ENCODE measurements at regions not wholly inside any gene's neighbourhood (a gene's known extent, or its start where the extent isn't known, plus 50 kb on each side); places are given as distances from the start of the nearest gene placed in this dataset.

DNA sequence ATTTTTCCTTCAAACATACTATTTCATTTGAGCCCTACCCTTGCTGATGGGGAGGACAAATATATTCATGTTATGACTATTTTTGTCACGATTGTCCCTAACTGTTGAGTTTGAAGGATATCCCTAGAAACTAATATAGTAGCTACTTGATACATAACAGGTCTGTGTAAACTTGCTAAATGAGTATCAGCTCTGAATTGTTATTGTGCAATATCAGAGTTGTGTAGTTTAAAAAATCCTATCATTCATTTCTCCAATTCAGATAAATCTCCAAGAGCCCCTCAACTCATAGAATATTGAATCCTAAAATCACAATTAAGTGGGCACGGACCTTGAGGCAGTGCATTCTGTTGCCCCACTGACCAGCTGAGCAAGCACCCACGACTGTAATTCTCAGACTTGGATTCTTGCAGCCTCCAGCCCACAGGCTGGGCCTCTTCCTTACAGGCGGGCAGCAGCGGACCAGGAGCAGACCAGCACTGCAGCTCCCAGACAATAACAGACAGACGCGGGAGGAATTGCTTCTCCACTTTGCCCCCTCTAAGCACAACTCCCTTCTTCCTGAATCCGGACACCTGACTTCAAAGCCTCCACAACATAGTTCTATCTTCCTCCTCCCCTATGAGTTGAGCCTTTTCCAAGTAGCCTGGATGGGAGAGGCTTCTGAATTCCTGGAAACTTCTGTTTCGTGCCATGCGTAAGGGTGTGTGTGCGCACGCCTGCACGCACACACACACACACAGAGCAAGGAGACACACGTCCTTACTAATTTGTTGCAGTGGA lies 337.6 kb upstream of the ARGLU1 start:
- no peak for DNase-seq

DNA sequence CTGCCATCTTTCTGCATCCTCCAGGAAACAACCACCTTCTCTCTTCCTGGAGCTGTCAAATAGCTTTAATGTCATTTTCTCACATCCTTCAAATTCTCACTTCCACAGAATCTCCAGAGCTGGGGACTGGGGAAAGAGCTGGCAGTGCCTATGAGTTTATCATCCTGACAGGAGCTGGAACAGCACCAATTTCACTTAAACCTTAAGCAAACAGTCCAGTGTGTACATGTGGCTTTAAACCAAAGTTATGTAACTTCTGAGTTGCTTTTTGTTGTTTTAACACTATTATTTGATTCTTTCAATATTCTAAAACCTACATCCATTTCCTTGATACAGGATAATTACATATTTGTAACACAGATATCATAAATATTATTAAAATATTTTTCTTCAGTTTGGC lies 331.5 kb upstream of the ARGLU1 start:
- DNase-seq, result no peak

DNA sequence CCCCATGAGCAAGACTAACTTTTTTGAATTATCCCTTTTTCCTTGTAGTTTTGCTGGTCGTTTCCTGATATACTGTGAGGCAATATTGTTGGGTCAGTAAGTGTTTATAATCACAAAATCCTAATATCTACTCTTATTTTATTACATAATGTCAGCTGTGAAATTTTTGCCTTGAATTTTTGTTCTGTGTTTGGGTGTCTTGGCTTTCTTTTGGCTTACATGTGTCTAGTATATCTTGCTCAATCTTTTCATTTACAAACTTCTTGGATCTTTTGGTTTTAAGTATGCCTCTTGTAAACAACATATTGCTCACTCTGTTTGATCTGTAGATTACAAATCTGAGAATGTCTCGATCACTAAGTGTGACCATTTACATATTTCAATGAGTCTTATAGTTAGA lies 330.3 kb upstream of the ARGLU1 start:
- no peak for DNase-seq

DNA sequence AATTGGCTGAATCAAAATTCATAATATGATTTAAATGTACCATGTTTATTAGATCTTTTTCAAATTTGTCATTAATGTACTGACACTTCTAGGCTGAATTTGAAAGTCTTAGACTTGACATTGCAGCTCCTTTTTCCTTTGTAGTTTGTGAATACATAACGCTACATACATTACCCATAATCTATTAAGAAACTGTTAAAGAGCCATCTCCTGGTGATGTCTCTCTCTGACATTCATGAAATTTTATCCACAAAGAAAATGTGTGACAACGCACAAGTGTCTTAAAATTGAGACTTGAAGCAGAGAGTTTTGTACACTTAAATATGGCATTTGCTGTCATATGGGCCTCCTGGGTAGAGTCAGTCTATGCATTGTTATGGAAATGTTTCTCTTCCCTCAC lies 320.2 kb upstream of the ARGLU1 start:
- no peak for DNase-seq

DNA sequence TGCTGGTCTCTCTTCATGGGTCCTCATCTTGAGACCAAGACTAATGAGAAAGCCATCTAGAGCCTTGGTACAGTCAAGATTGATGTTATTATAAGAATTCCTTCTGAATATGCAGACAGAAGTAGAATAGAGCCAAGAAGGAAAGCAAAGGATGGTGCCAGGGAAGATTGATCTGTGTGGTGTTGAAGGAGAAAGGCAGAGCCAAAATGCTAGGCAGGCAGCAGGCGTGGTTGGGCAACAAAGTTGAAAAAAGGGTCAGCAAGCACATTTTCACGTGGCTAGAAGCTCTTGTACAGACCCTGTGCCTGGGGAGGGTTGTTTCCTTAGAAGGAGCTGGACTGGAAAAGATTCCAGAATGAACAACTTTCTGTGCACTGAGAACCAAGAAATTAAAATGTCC lies 319.7 kb upstream of the ARGLU1 start:
- no peak for DNase-seq

DNA sequence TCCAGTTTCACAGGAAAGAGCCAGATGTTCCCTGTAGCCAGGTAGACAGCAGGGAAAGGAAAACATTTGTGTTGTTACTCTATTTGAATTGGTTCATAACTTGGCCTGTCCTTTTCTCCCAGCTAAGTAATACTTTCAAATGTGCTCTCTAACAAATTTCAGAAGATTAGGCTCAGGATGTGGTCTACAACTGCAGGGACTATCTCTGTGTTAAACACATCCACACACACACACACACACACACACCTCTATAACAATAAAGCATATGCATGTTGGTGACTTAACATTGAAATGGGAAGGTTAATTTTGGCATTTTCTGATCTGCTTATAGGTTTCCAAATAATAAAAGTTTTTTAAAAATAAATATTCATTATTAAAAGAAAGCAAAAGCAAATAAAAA lies 316.0 kb upstream of the ARGLU1 start:
- no peak for DNase-seq

DNA sequence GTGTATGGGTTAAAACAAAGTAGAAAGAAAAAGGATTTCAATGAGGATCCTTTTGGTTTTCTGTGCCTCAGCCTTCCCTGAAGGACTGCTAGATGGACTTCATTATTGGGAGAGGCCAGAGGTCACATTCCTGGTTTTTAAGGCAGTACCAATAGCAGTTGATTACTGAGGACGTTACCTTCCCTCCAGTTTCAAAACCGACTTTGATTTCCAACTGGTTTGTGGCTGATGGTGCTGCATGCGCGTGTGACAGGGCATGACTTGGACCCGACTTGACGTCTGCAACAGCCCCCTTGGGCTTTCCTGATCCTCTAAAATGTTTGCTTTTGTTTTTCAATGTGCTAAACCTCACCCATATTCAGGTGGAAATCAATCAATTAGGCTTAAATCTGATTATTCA lies 314.3 kb upstream of the ARGLU1 start:
- DNase-seq, result no peak

DNA sequence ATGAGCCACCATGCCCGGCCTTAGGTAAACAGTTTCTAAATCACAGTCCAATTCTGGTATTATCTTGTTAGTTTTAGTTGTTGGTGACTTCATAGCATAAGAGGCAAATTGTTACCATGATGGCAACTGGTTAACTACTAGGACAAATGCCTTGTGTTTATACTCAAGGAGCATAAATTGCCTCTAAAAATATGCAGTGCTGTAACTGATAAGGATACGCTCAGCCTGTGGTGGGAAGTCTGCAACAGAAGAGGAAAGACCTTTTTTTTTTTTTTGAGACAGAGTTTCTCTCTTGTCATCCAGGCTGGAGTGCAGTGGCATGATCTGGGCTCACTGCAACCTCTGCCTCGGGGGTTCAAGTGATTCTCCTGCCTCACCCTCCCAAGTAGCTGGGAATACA lies 311.9 kb upstream of the ARGLU1 start:
- no peak for DNase-seq

DNA sequence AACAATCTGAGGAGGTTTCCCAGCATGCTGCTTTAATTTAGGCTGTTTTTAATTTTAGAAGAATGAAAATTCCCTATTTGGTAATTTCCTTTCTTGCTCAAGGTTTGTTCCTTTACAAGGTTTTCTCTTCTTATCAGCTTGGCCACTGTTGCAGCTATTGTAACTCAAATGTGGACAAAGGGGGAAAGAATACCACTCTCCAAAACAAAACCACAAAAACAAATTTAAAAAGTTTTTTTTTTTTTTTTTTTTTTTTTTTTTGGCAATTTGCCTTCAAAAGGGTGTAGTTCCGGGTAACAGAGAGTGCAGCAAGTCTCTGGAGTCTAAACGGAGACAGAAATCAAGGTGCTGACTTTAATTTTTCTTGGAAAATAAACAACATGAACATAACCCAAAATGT lies 306.4 kb upstream of the ARGLU1 start:
- DNase-seq, result no peak

DNA sequence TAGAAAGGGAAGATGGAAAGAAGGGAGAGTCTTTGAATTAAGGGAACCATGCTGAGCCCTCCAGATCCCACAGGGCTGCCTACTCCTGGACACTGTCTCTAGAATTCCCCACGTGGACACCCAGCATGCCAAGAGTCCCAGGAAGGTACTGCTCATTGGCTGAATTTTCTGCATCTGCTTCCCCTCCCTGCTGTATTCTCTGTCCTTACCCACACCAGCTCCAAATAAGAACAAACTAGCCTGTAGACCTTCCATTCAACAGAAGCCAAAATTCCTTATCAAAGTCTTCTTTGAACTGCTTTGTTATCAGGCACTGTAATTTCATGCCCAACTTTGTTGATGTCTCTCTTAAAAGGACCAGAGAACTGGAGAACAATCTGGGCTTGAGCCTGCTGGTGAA lies 305.9 kb upstream of the ARGLU1 start:
- DNase-seq, result no peak

DNA sequence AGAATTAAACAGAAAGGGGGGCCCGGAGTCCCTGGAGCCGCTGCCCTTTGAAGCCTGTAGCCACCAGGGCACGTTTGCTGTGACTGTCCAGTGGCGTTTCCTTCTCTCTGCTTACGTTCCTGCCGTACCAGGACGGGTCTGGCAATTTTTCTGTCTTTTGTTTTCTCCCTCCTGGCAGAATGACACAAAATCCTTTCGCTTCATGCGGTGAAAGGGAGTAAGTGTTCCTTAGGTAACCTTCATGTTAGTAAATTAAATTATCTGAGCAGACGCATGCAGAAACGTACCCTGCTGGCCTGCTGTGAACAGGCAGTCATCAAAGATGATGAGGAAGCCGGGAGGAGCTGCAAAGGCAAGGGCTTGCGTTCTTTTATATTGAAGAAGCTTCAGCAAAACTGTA lies 299.3 kb upstream of the ARGLU1 start:
- no peak for DNase-seq

DNA sequence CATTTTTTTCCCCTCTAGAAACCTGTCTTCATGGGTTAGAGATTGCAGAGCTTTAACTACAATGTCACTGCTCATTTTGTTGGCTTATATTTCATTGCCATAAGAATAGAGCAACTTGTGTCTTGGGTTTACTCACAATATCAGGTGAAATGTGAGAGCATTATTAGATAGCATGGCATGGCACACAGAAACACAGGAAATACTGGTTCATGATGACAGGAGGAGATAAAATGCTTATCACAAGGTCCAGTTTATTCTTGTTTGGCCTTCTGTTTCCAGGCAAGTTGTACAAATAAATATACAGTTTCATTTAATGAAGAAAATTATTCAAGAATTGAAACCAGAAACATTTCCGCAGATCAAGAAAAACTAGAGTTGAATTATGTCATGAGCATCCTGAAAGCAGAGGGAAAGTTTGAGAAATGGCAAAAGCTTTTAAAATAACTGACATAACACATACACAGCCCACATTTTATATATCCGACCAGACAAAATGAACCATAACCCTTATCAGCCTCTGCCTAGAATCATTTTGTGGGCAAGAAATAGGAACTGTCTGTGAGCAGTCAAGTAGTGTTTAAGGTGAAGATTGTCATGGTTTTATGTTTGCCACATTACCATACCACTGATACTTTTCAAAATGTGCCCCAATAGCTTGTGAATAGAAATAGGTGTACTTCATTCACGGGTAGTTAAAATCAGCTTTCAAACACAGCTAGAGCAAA lies 297.9 kb upstream of the ARGLU1 start:
- DNase-seq, result no peak

DNA sequence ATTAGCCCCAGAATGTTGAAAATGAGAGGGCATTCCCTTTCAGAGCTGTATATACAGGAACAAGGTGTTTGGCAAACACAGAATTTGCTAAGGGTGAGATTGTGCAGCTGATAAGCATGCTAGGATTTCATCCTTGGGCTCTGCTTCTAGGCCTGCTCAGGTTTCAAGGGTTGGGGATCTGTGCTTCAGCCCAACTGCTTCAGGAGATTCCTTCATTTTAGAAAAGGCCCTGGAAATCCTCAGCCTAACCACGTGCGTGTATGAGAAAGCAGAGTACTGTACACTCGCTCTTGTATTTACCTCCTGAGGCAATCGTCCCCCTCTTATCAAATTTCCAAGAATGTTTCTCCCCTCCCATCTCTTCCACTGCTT lies 291.6 kb upstream of the ARGLU1 start:
- DNase-seq, result no peak

DNA sequence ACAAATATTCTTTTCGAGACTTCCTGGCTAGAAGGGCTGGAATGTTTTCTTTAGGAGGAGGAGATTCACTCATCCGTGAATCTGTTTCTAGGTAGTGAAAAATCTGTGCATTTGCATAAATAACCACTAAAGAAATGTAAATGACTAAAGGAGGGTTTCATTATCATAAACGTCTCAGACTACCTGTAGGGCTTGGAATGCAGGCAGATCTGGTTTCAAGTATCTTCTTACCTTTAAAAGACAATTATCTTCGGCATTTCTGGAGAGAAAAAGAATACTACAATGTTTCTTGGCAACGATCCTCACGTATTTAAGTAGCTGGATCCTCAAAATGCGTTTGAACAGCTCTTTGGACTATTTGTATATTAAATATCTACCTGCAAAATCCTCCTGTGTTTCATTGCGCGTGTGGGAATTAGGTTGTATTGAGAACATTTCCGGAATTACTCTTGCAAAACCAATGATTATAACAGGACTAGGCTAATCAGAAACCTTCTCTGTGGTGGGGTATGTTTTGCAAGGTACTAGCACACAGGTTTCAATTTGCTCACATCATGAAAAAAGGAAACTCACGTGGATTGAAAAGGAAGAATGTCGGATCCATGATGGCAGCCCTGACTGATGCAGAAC lies 291.1 kb upstream of the ARGLU1 start:
- DNase-seq, result no peak

DNA sequence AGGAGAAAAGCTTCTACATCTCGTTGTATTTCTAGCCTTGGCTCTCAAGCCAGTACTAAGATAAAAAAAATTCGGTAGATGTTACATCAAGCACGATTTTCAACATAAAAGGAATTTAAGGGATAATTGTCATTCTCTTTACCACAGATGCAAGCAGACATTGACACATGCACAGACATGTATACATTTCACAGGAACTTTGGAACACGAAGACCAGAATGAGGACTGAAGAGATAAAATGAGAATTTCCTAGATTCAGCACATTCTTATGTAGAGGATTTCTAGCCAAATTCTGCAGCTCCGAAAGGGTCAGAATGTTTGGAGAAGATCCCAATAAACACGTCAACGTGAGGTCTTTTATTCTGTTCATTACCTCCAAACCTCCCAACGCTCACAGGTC lies 284.5 kb upstream of the ARGLU1 start:
- no peak for DNase-seq

DNA sequence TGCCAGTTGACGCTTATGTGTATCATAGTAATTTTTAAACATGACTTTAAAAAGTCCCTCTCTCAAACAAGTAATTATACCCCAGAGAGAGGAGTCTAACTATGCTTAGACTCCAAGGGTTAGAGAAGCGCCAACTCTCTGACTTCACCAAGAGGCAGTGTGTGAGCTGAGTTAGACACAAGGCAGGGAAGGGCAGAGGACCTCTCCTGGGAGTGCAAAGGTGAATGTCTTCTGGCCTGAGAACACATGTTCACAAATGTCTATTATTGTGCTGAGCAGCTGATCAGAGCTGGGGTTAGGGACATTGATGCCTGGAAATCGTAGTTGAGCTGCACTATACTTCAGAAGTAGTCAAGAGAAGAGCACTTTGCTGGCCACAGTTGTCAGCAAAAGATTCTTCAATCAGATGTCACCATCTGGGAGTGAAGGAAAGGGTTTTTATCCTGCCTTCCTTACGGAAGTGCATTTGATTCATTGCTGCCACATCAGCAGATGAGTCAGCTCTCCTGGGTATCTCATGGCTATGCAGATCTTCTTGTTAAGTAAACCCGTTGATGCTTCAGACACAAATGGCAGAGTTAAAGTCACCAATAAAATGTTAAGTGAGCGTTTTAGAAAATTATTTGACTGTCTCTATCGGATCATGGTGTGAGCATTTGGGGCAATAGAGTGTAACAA lies 283.2 kb upstream of the ARGLU1 start:
- DNase-seq, result no peak

DNA sequence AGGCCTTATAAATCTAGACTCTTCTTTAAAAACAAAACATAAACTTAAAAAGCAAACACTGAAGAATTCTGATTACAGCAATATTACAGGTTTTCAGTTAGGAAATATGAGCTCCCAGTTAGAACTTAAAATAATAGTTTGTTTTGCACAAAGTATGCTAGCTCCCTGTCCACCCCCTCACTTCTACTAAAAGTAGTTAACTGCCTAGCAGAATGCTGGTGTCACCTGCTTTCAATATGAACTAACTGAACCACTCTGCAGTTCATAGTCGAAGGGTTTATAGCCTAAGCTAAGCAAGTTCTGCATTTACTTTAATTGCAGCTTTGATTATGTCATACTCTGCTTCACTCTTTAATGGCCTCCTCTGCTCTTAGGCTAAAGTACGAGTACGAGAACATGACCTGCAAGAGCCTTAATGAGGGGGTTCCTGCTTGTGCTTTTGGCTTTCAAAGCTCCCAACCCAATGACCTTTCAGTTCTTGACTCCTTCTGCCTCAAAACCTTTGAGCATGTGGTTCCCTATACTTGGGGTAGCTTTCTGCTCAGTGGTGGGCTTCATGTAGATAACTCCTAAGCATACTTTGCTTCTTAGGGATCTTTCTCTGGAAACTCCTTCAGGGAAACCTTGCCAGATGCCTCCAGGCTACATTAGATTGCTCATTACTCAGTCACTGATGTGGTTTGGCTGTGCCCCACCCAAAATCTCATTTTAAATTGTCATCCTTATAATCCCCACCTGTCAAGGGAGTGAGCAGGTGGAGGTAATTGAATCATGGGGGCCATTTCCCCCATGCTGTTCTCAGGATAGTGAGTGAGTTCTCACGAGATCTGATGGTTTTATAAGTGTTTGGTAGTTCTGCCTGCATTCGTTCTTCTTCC lies 278.9 kb upstream of the ARGLU1 start:
- no peak for DNase-seq

DNA sequence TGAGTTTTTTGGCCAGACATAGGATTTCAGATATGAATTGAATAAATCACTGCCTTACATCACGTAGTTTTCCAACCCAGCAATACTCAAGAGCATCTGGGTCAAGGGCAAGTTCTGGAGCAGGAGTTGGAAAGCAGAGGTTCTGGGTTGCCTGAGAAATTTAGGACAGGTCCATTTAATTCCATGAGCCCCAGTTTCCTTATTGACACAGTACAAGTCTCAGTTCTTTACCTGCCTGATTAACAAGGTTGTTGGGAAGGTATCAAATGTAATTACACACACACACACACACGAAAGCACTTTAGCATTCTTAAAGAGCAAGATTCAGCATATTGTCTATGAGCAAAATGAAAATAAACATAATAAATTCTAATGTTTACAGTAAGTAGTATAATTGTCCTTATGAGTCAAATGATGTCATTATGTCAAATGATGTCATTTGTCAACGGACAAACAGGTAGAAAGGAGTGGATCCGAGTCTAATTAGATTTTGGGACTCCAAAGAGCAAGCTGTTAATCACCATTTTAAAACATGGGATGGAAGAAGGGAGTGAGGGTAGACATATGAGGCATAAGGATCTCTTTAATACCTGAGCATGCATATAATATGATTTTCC lies 268.4 kb upstream of the ARGLU1 start:
- no peak for DNase-seq

DNA sequence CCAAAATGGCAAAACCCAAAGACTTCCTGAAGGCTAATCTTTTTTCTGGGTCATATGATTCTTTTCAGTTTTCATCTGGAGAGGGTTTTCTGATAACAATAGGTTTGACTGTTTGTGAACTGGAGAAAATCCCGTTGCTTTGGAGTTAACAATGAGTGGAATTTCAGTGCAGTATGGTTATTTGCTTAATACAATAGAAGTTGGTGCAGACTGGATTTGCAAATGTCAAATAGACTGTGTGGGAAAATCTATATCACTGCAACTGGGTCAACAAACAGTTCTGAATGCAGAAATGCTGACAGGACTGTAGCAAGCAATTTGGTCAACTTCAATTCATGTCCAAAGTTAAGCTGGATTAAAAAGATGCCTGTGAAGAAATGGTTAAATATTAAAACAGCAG lies 267.5 kb upstream of the ARGLU1 start:
- no peak for DNase-seq

DNA sequence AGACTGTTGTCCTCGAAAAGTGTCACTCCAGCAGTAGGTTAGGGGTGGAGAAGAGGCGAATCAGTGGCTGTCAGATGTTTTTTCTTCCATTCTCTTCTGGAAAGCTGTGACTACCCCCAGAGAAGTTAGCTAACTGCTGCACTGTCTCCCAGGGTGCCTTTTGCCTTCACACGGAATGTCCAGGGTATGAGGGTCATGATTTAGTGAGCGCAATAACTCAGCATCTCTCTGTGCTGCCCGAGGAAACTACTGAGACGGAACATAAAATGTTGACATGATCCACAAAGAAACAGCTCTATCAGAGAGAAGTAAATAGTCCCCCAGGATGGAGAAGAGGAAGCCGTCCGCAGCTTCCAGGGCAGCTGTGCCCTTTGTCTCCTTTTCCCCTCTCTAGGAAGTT lies 254.0 kb upstream of the ARGLU1 start:
- DNase-seq, result no peak

DNA sequence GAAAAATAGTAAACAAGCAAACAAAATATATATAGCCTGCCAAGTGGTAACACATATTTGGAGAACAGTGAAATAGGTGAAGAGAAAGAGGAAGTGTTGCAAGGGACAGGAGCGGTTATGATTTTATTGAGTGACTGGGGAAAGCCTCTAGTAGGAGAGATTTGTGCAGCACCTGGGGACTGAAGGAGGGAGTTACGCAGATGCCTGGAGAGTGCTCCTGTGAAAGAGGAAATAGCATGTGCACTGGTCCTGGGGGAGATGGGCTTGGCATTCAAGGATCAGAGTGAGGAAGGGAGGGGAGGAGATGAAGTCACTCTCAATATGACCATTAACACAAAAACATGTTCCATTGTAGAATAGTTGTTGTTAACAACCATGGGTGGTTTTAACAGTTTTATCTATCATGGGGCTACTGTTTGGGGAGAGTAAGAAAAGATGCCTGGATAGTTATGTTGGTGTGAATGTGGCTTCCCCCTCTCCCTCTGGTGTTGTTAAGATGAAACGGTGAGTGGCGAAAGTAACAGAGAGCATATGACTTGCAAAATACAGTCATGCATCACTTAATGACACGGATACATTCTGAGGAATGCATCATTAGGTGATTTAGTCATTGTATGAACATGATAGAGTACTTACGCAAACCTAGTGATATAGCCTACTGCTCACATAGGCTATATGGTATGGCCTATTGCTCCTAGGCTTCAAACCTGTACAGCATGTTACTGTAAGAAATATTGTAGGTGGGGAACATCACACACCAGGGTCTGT lies 251.7 kb upstream of the ARGLU1 start:
- no peak for DNase-seq

DNA sequence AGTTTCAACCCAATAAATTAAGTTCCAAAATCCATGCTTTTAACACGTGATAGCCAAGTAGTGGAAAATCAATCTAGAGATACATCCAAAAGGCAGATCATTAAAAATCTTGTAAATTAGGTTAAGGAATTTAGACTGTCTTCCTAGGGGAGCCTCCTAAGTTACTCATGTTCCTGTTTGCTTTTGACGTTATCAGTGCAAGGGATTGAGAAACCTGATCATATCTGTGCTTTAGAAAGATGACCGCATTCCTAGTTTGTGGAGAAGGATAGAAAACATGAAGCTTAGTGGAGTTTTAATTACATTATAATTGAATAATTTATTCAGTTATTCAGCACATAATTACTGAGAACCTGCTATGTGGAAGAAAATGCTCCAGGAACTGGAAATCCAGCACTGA lies 251.0 kb upstream of the ARGLU1 start:
- no peak for DNase-seq
